Erythroblast (primary cell): ENCODE measurements at regions not wholly inside any gene's neighbourhood (a gene's known extent, or its start where the extent isn't known, plus 50 kb on each side); places are given as distances from the start of the nearest gene placed in this dataset.

Source experiments
- GATA1 ChIP-seq: IDR thresholded peaks from 2 replicates; pipeline ENCODE4 v1.6.1; 2011; ENCODE audit warnings: low read depth, mild to moderate bottlenecking, control low read depth, low read length, moderate library complexity
- POLR2A ChIP-seq: IDR thresholded peaks from 2 replicates; pipeline ENCODE4 v1.6.1; 2011; ENCODE audit warnings: mild to moderate bottlenecking, low read length

- TF ChIP-seq POLR2A (no peak), GATA1 (no peak)
These were observed 343.3 kb upstream of the AKR1E2 start for GRCh38 chr10:4482659-4483058.
